ENCODE measurements at regions not wholly inside any gene's neighbourhood (a gene's known extent, or its start where the extent isn't known, plus 50 kb on each side); places are given as distances from the start of the nearest gene placed in this dataset.
"Not testable (repeated sequence)": the region's sequence is repeated elsewhere in the genome, so short reads cannot be mapped to it uniquely, and the experiment has no call there.

GRCh38 chr1:234780531-234781162 is 170.7 kb upstream of the IRF2BP2 start:
- H3K4me1 ChIP-seq = peaks cover 19% of the 10 kb centered on the region
- H3K4me3 ChIP-seq = no peak overlapping the region
- H3K9me3 ChIP-seq = peaks cover 14% of the 10 kb centered on the region
- H3K9ac ChIP-seq = no peak overlapping the region
- no peaks in the 10 kb centered on the region for H3K36me3 ChIP-seq
- H3K27me3 ChIP-seq = peaks cover 27% of the 10 kb centered on the region
- H4K20me1 ChIP-seq = no peaks in the 10 kb centered on the region
- no peak overlapping the region for H3K27ac ChIP-seq
- no peak for TF ChIP-seq Cebpa-rat (IDR thresholded peaks at IDR 0.05)
- H3K4me2 ChIP-seq = no peak overlapping the region

- peaks cover 27% of the 10 kb centered on the region for H3K27me3 ChIP-seq
- peaks cover 25% of the 10 kb centered on the region for H3K4me1 ChIP-seq
- no peaks in the 10 kb centered on the region for H4K20me1 ChIP-seq
- H3K9me3 ChIP-seq = peaks cover 16% of the 10 kb centered on the region
- H3K4me2 ChIP-seq = no peak overlapping the region
- no peak overlapping the region for H3K9ac ChIP-seq
- no peak overlapping the region for H3K27ac ChIP-seq
- no peaks in the 10 kb centered on the region for H3K36me3 ChIP-seq
- no peak overlapping the region for H3K4me3 ChIP-seq
- no peak for TF ChIP-seq Cebpa-rat (IDR thresholded peaks at IDR 0.05)
These were observed 170.1 kb upstream of the IRF2BP2 start for GRCh38 chr1:234780112-234780511.

DNA sequence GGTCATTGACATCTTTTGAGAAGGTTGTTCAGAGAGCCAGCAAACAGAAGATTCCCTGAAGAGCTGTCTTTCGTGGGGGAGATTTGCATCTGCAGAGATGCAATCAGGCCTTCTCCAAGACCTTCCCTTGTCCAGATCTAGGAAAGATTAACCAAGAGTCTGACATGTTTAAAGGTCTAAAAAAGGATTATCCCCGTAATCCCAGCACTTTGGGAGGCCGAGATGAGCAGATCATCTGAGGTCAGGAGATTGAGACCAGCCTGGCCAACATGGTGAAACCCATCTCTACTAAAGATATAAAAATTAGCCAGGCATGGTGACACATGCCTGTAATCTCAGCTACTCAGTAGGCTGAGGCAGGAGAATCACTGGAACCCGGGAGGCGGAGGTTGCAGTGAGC is 169.6 kb upstream of the IRF2BP2 start:
- not testable (repeated sequence) for H3K36me3 ChIP-seq, H3K27ac ChIP-seq, H3K4me2 ChIP-seq, H4K20me1 ChIP-seq, H3K4me3 ChIP-seq, H3K9ac ChIP-seq
- H3K9me3 ChIP-seq = peaks cover 16% of the 10 kb centered on the region
- H3K27me3 ChIP-seq = peaks cover 27% of the 10 kb centered on the region
- peaks cover 30% of the 10 kb centered on the region for H3K4me1 ChIP-seq

DNA sequence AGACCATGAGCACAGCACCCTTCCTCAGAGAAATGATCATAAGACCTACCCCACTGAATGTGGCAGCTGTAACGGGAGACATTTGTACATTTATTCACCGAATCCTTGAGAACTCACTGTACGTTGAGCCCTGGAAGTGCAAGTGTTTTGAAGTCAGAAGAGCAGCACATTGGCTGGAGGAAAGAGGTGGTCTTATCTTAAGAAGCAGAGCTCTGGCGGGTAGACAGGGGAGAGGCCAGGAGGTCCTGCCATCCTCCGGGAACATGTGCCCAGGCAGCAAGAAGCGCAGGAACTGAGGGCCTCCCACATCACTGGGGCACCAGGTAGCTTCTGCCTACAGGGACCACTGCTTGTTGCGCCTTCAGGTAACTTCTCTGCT is 169.2 kb upstream of the IRF2BP2 start:
- peaks cover 34% of the 10 kb centered on the region for H3K4me1 ChIP-seq

DNA sequence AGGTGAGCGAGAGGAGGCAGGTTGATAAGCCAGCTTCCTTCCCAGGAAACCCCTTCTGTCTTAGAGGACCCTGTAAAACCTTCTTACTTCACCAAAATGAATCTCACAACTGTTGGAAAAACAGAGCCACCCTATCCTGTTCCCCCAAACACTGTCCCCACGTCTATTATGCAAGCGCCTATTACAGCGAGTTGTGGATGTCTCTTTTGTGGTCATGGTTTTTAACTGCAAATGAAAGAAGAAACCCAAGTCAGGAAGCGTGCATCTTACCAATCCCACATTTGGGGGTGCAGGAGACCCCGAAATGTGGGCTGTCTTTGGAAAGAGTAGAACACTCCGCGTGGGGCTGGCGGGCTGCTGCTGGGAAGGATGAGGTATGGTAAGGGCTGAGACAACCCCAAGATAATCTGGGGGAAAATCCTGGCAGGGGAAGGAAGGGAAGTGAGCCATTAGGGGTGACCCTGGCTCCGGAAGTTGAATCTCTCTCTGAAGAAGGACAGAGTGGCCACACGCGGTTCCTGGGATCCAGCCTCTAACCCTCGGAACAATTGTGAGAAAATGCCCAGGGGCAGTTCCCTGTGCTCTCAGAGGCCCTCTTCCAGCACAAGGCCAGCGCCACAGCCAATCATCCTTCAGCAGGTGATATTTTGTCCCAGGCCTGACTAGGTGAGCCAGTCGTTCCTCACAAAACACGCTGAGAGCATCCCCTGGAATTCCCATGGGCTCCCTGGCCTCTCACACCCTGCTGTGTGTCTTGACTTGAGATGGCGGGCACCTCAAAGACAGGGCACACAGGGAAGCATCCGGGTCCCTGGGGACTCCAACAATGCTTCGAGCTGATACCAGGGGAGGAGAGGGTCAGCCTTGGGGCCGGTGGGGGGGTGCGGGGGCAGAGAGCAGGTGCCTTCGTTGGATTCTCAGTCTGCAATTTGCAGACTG is 168.5 kb upstream of the IRF2BP2 start:
- Histone ChIP-seq H3K9me3 (peaks cover 16% of the 10 kb centered on the region), H3K4me2 (peak overlapping the region; percentile 6), H3K9ac (no peak overlapping the region), H3K4me3 (no peak overlapping the region), H3K27ac (peak overlapping the region; percentile 0; the same call in 1 of the 2 replicates), H3K27me3 (peaks cover 27% of the 10 kb centered on the region), H3K4me1 (peaks cover 41% of the 10 kb centered on the region), H4K20me1 (no peaks in the 10 kb centered on the region), H3K36me3 (no peaks in the 10 kb centered on the region)
- TF ChIP-seq Cebpa-rat (IDR thresholded peaks at IDR 0.05) = no peak

More for the DNA sequence above, 169.2 kb upstream of the IRF2BP2 start:
- no peak overlapping the region for H3K9ac ChIP-seq
- H3K27ac ChIP-seq = no peak overlapping the region
- no peaks in the 10 kb centered on the region for H3K36me3 ChIP-seq
- TF ChIP-seq Cebpa-rat (IDR thresholded peaks at IDR 0.05) = no peak
- no peak overlapping the region for H3K4me2 ChIP-seq
- peaks cover 27% of the 10 kb centered on the region for H3K27me3 ChIP-seq
- H3K9me3 ChIP-seq = peaks cover 16% of the 10 kb centered on the region
- no peak overlapping the region for H3K4me3 ChIP-seq
- H4K20me1 ChIP-seq = no peaks in the 10 kb centered on the region

- H3K27me3 ChIP-seq = peaks cover 27% of the 10 kb centered on the region
- peak overlapping the region; percentile 6 for H3K4me2 ChIP-seq
- TF ChIP-seq Cebpa-rat (IDR thresholded peaks at IDR 0.05) = no peak
- H3K4me3 ChIP-seq = no peak overlapping the region
- H3K9ac ChIP-seq = no peak overlapping the region
- no peaks in the 10 kb centered on the region for H3K36me3 ChIP-seq
- H3K27ac ChIP-seq = peak overlapping the region; percentile 0; the same call in 1 of the 2 replicates
- peaks cover 16% of the 10 kb centered on the region for H3K9me3 ChIP-seq
- H3K4me1 ChIP-seq = peaks cover 44% of the 10 kb centered on the region
- H4K20me1 ChIP-seq = no peaks in the 10 kb centered on the region
These were observed 167.9 kb upstream of the IRF2BP2 start for GRCh38 chr1:234777856-234778220.

DNA sequence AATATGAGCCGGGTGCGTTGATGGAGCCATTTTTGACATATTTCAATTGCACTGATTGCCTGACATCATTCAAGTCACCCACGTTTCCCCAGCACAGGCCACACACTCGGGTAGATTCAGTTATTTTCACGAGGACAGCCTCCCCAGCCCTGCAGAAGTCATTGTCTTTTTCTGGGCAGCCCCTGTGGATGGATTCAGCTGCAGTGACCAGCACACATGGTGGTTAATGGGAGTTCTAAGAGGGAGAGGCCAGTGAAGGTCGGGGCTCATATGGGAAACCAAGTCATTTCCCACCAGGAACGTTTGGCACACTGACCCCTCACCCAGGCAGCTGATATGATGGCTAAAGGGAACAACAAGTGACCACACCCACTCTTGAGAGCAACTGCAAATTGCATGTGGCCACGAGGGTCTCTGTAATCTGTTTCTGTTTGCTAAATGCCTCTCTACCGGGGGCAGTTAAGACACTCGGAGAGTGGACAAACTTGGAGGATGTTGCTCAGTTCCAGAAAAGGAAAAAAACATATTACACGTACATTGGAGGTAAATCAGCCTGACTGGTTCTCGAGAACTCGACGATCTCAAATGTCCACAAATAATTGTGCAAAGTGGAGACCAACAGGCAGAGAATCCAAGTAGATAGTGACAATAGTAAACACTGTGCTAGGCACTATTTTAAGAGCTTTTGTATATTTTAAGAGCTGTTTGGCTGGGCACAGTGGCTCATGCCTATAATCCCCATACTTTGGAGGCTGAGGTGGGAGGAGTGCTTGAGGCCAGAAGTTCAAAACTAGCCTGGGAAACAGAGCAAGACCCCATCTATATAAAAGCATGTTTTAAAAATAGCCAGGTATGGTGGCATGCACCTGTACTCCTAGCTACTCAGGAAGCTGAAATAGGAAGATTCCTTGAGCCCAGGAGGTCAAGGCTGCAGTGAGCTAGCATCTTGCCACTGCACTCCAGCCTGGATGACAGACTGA is 167.2 kb upstream of the IRF2BP2 start:
- Histone ChIP-seq H3K4me2 (no peak overlapping the region), H3K4me1 (peaks cover 45% of the 10 kb centered on the region), H3K9ac (no peak overlapping the region), H3K27me3 (peaks cover 27% of the 10 kb centered on the region), H3K27ac (no peak overlapping the region), H3K9me3 (peaks cover 16% of the 10 kb centered on the region), H3K4me3 (no peak overlapping the region), H4K20me1 (no peaks in the 10 kb centered on the region), H3K36me3 (no peaks in the 10 kb centered on the region)
- no peak for TF ChIP-seq Cebpa-rat (IDR thresholded peaks at IDR 0.05)

- Histone ChIP-seq H3K4me1 (peaks cover 53% of the 10 kb centered on the region), H3K4me2 (no peak overlapping the region), H3K27me3 (peaks cover 27% of the 10 kb centered on the region), H3K9ac (no peak overlapping the region), H3K36me3 (no peaks in the 10 kb centered on the region), H4K20me1 (no peaks in the 10 kb centered on the region), H3K4me3 (no peak overlapping the region), H3K9me3 (peaks cover 16% of the 10 kb centered on the region), H3K27ac (no peak overlapping the region)
- TF ChIP-seq Cebpa-rat (IDR thresholded peaks at IDR 0.05) = no peak
These were observed 166.4 kb upstream of the IRF2BP2 start for GRCh38 chr1:234776256-234776875.
